ENCODE measurements at regions not wholly inside any gene's neighbourhood (a gene's known extent, or its start where the extent isn't known, plus 50 kb on each side); places are given as distances from the start of the nearest gene placed in this dataset.

GRCh38 chr3:21054064-21054463 is 696.9 kb downstream of the ZNF385D start:
- Mint-ChIP-seq H3K27ac (no peak overlapping the region), H3K27me3 (ENCODE audit: low read depth) (no peaks in the 10 kb centered on the region), H3K4me3 (no peak overlapping the region), H3K36me3 (no peaks in the 10 kb centered on the region), H3K9me3 (peaks cover 24% of the 10 kb centered on the region), H3K4me1 (no peaks in the 10 kb centered on the region)
- TF ChIP-seq CTCF (IDR thresholded peaks at IDR 0.05; ENCODE audit: unreplicated experiment), result no peak
- DNase-seq (ENCODE audit: low spot score in 2 of 2, unreplicated experiment in 2 of 2), result no peak

GRCh38 chr3:21049334-21050062 is 701.5 kb downstream of the ZNF385D start:
- no peak overlapping the region for H3K27ac Mint-ChIP-seq
- peaks cover 13% of the 10 kb centered on the region for H3K9me3 Mint-ChIP-seq
- H3K4me3 Mint-ChIP-seq, result no peak overlapping the region
- DNase-seq (ENCODE audit: low spot score in 2 of 2, unreplicated experiment in 2 of 2), result no peak
- H3K36me3 Mint-ChIP-seq, result no peaks in the 10 kb centered on the region
- peaks cover 4% of the 10 kb centered on the region for H3K4me1 Mint-ChIP-seq
- H3K27me3 Mint-ChIP-seq (ENCODE audit: low read depth), result no peaks in the 10 kb centered on the region
- TF ChIP-seq CTCF (IDR thresholded peaks at IDR 0.05; ENCODE audit: unreplicated experiment), result no peak

GRCh38 chr3:21043139-21043538 is 707.9 kb downstream of the ZNF385D start:
- no peak for TF ChIP-seq CTCF (IDR thresholded peaks at IDR 0.05; ENCODE audit: unreplicated experiment)
- H3K36me3 Mint-ChIP-seq, result no peaks in the 10 kb centered on the region
- H3K27me3 Mint-ChIP-seq (ENCODE audit: low read depth), result no peaks in the 10 kb centered on the region
- H3K4me1 Mint-ChIP-seq, result no peaks in the 10 kb centered on the region
- H3K9me3 Mint-ChIP-seq, result no peaks in the 10 kb centered on the region
- DNase-seq (ENCODE audit: low spot score in 2 of 2, unreplicated experiment in 2 of 2), result no peak
- no peak overlapping the region for H3K4me3 Mint-ChIP-seq
- H3K27ac Mint-ChIP-seq, result no peak overlapping the region

GRCh38 chr3:21042184-21042583 is 708.8 kb downstream of the ZNF385D start:
- no peak overlapping the region for H3K4me3 Mint-ChIP-seq
- H3K4me1 Mint-ChIP-seq, result no peaks in the 10 kb centered on the region
- no peak overlapping the region for H3K27ac Mint-ChIP-seq
- no peaks in the 10 kb centered on the region for H3K27me3 Mint-ChIP-seq (ENCODE audit: low read depth)
- H3K9me3 Mint-ChIP-seq, result no peaks in the 10 kb centered on the region
- TF ChIP-seq CTCF (IDR thresholded peaks at IDR 0.05; ENCODE audit: unreplicated experiment), result no peak
- H3K36me3 Mint-ChIP-seq, result no peaks in the 10 kb centered on the region
- DNase-seq (ENCODE audit: low spot score in 2 of 2, unreplicated experiment in 2 of 2), result no peak

- no peak overlapping the region for H3K27ac Mint-ChIP-seq
- H3K27me3 Mint-ChIP-seq (ENCODE audit: low read depth), result no peaks in the 10 kb centered on the region
- H3K9me3 Mint-ChIP-seq, result no peaks in the 10 kb centered on the region
- no peak for DNase-seq (ENCODE audit: low spot score in 2 of 2, unreplicated experiment in 2 of 2)
- no peaks in the 10 kb centered on the region for H3K4me1 Mint-ChIP-seq
- H3K4me3 Mint-ChIP-seq, result no peak overlapping the region
- H3K36me3 Mint-ChIP-seq, result no peaks in the 10 kb centered on the region
- TF ChIP-seq CTCF (IDR thresholded peaks at IDR 0.05; ENCODE audit: unreplicated experiment), result no peak
Observed at GRCh38 chr3:21041621-21042020, 709.4 kb downstream of the ZNF385D start.

Measured in mesothelial cell of epicardium (in vitro differentiated cells).